IMR-90 (cell line): ENCODE measurements at regions not wholly inside any gene's neighbourhood (a gene's known extent, or its start where the extent isn't known, plus 50 kb on each side); places are given as distances from the start of the nearest gene placed in this dataset.

Experiments used
- ATAC-seq: fragments of 200-7000 bp; cut with Tn5 transposase; 2 replicates; pipeline ENCODE4 v1.9.1; 2020; ENCODE audit warnings: low read depth, mild to moderate bottlenecking, moderate library complexity
- BruUV-seq: library from RNA; stranded (reverse); fragments of 400-500 nt; replicated peaks from 2 replicates; lab custom pipeline; 2021; lab: Mats Ljungman, UMichigan
- CTCF ChIA-PET: fragments of 300-600 bp; formaldehyde crosslinking; extraction: SDS; loops from one replicate; lab custom pipeline; 2021; ENCODE audit warnings: antibody characterized with exemption; lab: Yijun Ruan, JAX
- POLR2A ChIA-PET: fragments of 300-600 bp; sonication (Branson Sonifier 250); formaldehyde crosslinking; loops from one replicate; lab custom pipeline; 2022; ENCODE audit warnings: antibody characterized with exemption; ENCODE audit not compliant: unreplicated experiment; lab: Charles Lee
- DNase-seq: peaks from one replicate; pipeline ENCODE4 v3.0.0; 2013
- H2AFZ ChIP-seq: replicated peaks from 2 replicates; pipeline ENCODE3; 2013; ENCODE audit warnings: low read length, mild to moderate bottlenecking; ENCODE audit not compliant: poor library complexity
- H2AK5ac ChIP-seq: 2 replicates; pipeline ENCODE4 v1.6.1; 2013; ENCODE audit warnings: low read depth, low read length, inconsistent platforms
- H2AK9ac ChIP-seq: replicated peaks from 2 replicates; pipeline ENCODE3; 2013; ENCODE audit warnings: mild to moderate bottlenecking, low read depth, low read length, moderate library complexity; ENCODE audit not compliant: poor library complexity
- H2BK120ac ChIP-seq: 2 replicates; pipeline ENCODE4 v1.6.1; 2013; ENCODE audit warnings: low read depth, low read length, inconsistent platforms
- H2BK15ac ChIP-seq: 3 replicates; pipeline ENCODE4 v1.6.1; 2013; ENCODE audit warnings: low read depth, low read length, inconsistent platforms
- H2BK20ac ChIP-seq: 2 replicates; pipeline ENCODE4 v1.6.1; 2013; ENCODE audit warnings: low read depth, mild to moderate bottlenecking, inconsistent platforms, low read length, moderate library complexity
- H2BK5ac ChIP-seq: 2 replicates; pipeline ENCODE4 v1.6.1; 2013; ENCODE audit warnings: mild to moderate bottlenecking, low read depth, low read length, inconsistent platforms; ENCODE audit not compliant: poor library complexity, severe bottlenecking
- H3K14ac ChIP-seq: replicated peaks from 2 replicates; pipeline ENCODE4 v1.6.1; 2013; ENCODE audit warnings: low read depth, low read length, inconsistent platforms
- H3K18ac ChIP-seq: 2 replicates; pipeline ENCODE4 v1.6.1; 2013; ENCODE audit warnings: low read depth, low read length, control low read depth
- H3K23ac ChIP-seq: 2 replicates; pipeline ENCODE4 v1.6.1; 2013; ENCODE audit warnings: low read depth, low read length, inconsistent platforms
- H3K27ac ChIP-seq: 2 replicates; pipeline ENCODE4 v1.5.1; 2013; ENCODE audit warnings: mild to moderate bottlenecking, control low read depth, low read length; ENCODE audit not compliant: insufficient read depth
- H3K27me3 ChIP-seq: 2 replicates; pipeline ENCODE4 v1.6.1; 2013; ENCODE audit warnings: low read length; ENCODE audit not compliant: control insufficient read depth, insufficient read depth
- H3K36me3 ChIP-seq: 2 replicates; pipeline ENCODE4 v1.6.1; 2013; ENCODE audit warnings: low read length, mixed read lengths; ENCODE audit not compliant: control insufficient read depth, insufficient read depth
- H3K4ac ChIP-seq: 2 replicates; pipeline ENCODE4 v1.6.1; 2013; ENCODE audit warnings: low read depth, low read length, inconsistent platforms
- H3K4me1 ChIP-seq: 2 replicates; pipeline ENCODE4 v1.6.1; 2013; ENCODE audit warnings: low read length, mixed read lengths; ENCODE audit not compliant: control insufficient read depth, insufficient read depth
- H3K4me2 ChIP-seq: 2 replicates; pipeline ENCODE4 v1.6.1; 2013; ENCODE audit warnings: low read depth, mild to moderate bottlenecking, control low read depth, low read length, moderate library complexity
- H3K4me3 ChIP-seq: 2 replicates; pipeline ENCODE4 v1.5.1; 2013; ENCODE audit warnings: low read depth, mild to moderate bottlenecking, control low read depth, low read length, moderate library complexity; ENCODE audit not compliant: insufficient read depth
- H3K56ac ChIP-seq: 2 replicates; pipeline ENCODE4 v1.6.1; 2013; ENCODE audit warnings: low read length, inconsistent platforms; ENCODE audit not compliant: insufficient read depth; ENCODE audit errors: extremely low read depth
- H3K79me1 ChIP-seq, 2 experiments: 2 replicates each; pipeline ENCODE4 v1.6.1; 2013; ENCODE audit warnings: low read length in 2 of 2, inconsistent platforms in 1 of 2, low read depth in 1 of 2
- H3K9ac ChIP-seq: 2 replicates; pipeline ENCODE4 v1.6.1; 2013; ENCODE audit warnings: low read depth, low read length, control low read depth
- H3K9me1 ChIP-seq: 2 replicates; pipeline ENCODE4 v1.6.1; 2013; ENCODE audit warnings: low read length, inconsistent platforms; ENCODE audit not compliant: insufficient read depth
- H3K9me3 ChIP-seq: 2 replicates; pipeline ENCODE4 v1.6.1; 2013; ENCODE audit warnings: low read length; ENCODE audit not compliant: control insufficient read depth, insufficient read depth
- H4K20me1 ChIP-seq: 2 replicates; pipeline ENCODE4 v1.6.1; 2013; ENCODE audit warnings: low read length, inconsistent platforms; ENCODE audit not compliant: insufficient read depth
- H4K5ac ChIP-seq: 2 replicates; pipeline ENCODE4 v1.6.1; 2013; ENCODE audit warnings: mild to moderate bottlenecking, low read depth, low read length, control low read depth
- H4K8ac ChIP-seq, 2 experiments: 2 replicates each; pipeline ENCODE4 v1.6.1; 2013; ENCODE audit warnings: low read depth in 2 of 2, low read length in 2 of 2, control low read depth in 1 of 2, inconsistent platforms in 1 of 2
- H4K91ac ChIP-seq: 2 replicates; pipeline ENCODE4 v1.6.1; 2013; ENCODE audit warnings: low read depth, low read length, inconsistent platforms; ENCODE audit not compliant: insufficient read depth
- MAFK ChIP-seq: IDR thresholded peaks from 2 replicates; pipeline ENCODE4 v1.6.1; 2012; ENCODE audit warnings: low read depth, low read length, improper control_type of control experiment
- MAZ ChIP-seq: IDR thresholded peaks from 2 replicates; pipeline ENCODE4 v1.6.1; 2012; ENCODE audit warnings: low read depth, mild to moderate bottlenecking, low read length, improper control_type of control experiment, moderate library complexity, borderline replicate concordance
- RFX5 ChIP-seq: IDR thresholded peaks from 2 replicates; pipeline ENCODE4 v1.8.0; 2012; ENCODE audit warnings: low read depth, mild to moderate bottlenecking, low read length, moderate library complexity
- WGBS, 2 experiments: methylation state at CpG; one replicate each; pipeline versions ENCODE4 v1.1.5 to v1.1.7; 2013; ENCODE audit warnings: missing lambda C conversion rate in 2 of 2; ENCODE audit not compliant: insufficient read length in 1 of 2; ENCODE audit errors: extremely low coverage in 2 of 2; 5-methylcytosine and 5-hydroxymethylcytosine counted together
- dilution Hi-C: fragments of 300-500 bp; cut with HindIII; formaldehyde crosslinking; loops from one replicate; pipeline ENCODE4 v1.14.3; 2018; ENCODE audit warnings: low sequenced_read_pairs; ENCODE audit not compliant: unreplicated experiment
- in situ Hi-C: fragments of 300-500 bp; cut with MboI; formaldehyde crosslinking; loops from 3 replicates; pipeline ENCODE4 v1.14.3; 2019; ENCODE audit warnings: low sequenced_read_pairs, inconsistent platforms, mixed read lengths
- intact Hi-C: fragments of 100-400 bp; cut with micrococcal nuclease; formaldehyde crosslinking; loops from 2 replicates; pipeline ENCODE4 v1.10.0; 2022

GRCh38 chr1:90200646-90201205, 205.8 kb downstream of the ZNF326 start:
- Histone ChIP-seq H2AK9ac (no peak overlapping the region), H3K27ac (no peak overlapping the region), H2AK5ac (no peak overlapping the region), H3K23ac (no peak overlapping the region), H2BK120ac (no peak overlapping the region), H3K4me1 (no peaks in the 10 kb centered on the region), H2BK5ac (no peak overlapping the region), H3K18ac (no peak overlapping the region), H3K9me3 (no peaks in the 10 kb centered on the region), H3K56ac (no peak overlapping the region), H3K27me3 (peaks cover 3% of the 10 kb centered on the region; the same call in 1 of the 2 replicates), H2BK15ac (no peak overlapping the region), H3K79me1 (no peaks in the 10 kb centered on the region), H2AFZ (no peak overlapping the region), H3K9me1 (no peaks in the 10 kb centered on the region), H3K4ac (no peak overlapping the region), H4K8ac (no peak overlapping the region), H2BK20ac (no peak overlapping the region), H3K14ac (no peak overlapping the region), H4K20me1 (no peaks in the 10 kb centered on the region), H4K5ac (no peak overlapping the region), H3K4me3 (no peak overlapping the region), H4K91ac (no peak overlapping the region), H3K9ac (no peak overlapping the region), H3K4me2 (no peak overlapping the region), H3K36me3 (no peaks in the 10 kb centered on the region)
- intact Hi-C loops = no loop called here
- BruUV-seq = no TSS peak
- ChIA-PET POLR2A (no interaction called here), CTCF (no interaction called here)
- 70% methylated on average over 2 of the region's 5 CpGs; no CpG with 5 or more reads in 1 of the 2 experiments for WGBS, 2 experiments
- in situ Hi-C loops = no loop called here
- DNase-seq = no peak
- dilution Hi-C loops = no loop called here
- ATAC-seq = no peak
- no peak for TF ChIP-seq MAFK
- no peak for TF ChIP-seq MAZ
- TF ChIP-seq RFX5 = no peak
